CD14-positive monocyte (primary cell): ENCODE measurements at regions not wholly inside any gene's neighbourhood (a gene's known extent, or its start where the extent isn't known, plus 50 kb on each side); places are given as distances from the start of the nearest gene placed in this dataset.

Experiments
- DNase-seq, 3 donors: peaks; one replicate each; pipeline ENCODE4 v3.0.0-alpha.2; 2011 to 2022
- H2AFZ ChIP-seq: 2 replicates; pipeline ENCODE4 v1.6.0; 2012; ENCODE audit warnings: mild to moderate bottlenecking, low read depth, low read length, inconsistent platforms; ENCODE audit not compliant: insufficient read depth, poor library complexity, severe bottlenecking
- H3K27ac ChIP-seq, 2 donors: 1 replicate in 1 of 2; 2 replicates in 1 of 2; pipeline ENCODE4 v1.5.1; 2012 to 2013; ENCODE audit warnings: low read length in 2 of 2, control low read depth in 1 of 2, inconsistent platforms in 1 of 2, low read depth in 1 of 2, mild to moderate bottlenecking in 1 of 2
- H3K27me3 ChIP-seq, 2 donors: one replicate each; pipeline versions ENCODE4 v1.6.0 to v1.6.1; 2011 to 2013; ENCODE audit warnings: low read length in 2 of 2; ENCODE audit not compliant: control insufficient read depth in 2 of 2, insufficient read depth in 2 of 2
- H3K36me3 ChIP-seq, 2 donors: replicated peaks in 1 of 2; 1 replicate in 1 of 2; 2 replicates in 1 of 2; pipeline versions ENCODE4 v1.5.1 to v1.6.1; 2012 to 2013; ENCODE audit warnings: low read length in 2 of 2, control low read depth in 1 of 2, inconsistent platforms in 1 of 2, mild to moderate bottlenecking in 1 of 2; ENCODE audit not compliant: insufficient read depth in 2 of 2, control insufficient read depth in 1 of 2
- H3K4me1 ChIP-seq, 2 donors: 1 replicate in 1 of 2; 2 replicates in 1 of 2; pipeline versions ENCODE4 v1.5.1 to v1.6.1; 2012 to 2013; ENCODE audit warnings: low read length in 2 of 2, control low read depth in 1 of 2, inconsistent platforms in 1 of 2, mild to moderate bottlenecking in 1 of 2, moderate library complexity in 1 of 2; ENCODE audit not compliant: insufficient read depth in 2 of 2, control insufficient read depth in 1 of 2
- H3K4me2 ChIP-seq: replicated peaks from 2 replicates; pipeline ENCODE3; 2012; ENCODE audit warnings: low read length, moderate library complexity, mild to moderate bottlenecking; ENCODE audit not compliant: poor library complexity, severe bottlenecking; ENCODE audit errors: extremely low read depth
- H3K4me3 ChIP-seq, 3 experiments: fragments of 200-600 bp in 1 of 3; sonication (generic) in 1 of 3; replicated peaks in 1 of 3; 1 replicate in 2 of 3; 2 replicates in 1 of 3; pipeline ENCODE4 v1.5.1; 2011 to 2013; ENCODE audit warnings: low read length in 3 of 3, mild to moderate bottlenecking in 3 of 3, control low read depth in 2 of 3, low read depth in 2 of 3, inconsistent platforms in 1 of 3, moderate library complexity in 1 of 3
- H3K79me2 ChIP-seq: 2 replicates; pipeline ENCODE4 v1.6.0; 2012; ENCODE audit warnings: mild to moderate bottlenecking, control low read depth, inconsistent platforms, low read length, moderate library complexity; ENCODE audit not compliant: insufficient read depth
- H3K9ac ChIP-seq: 2 replicates; pipeline ENCODE4 v1.6.0; 2017; ENCODE audit warnings: low read length, mild to moderate bottlenecking; ENCODE audit not compliant: insufficient read depth, poor library complexity, severe bottlenecking
- H3K9me3 ChIP-seq, 2 donors: replicated peaks in 1 of 2; 1 replicate in 1 of 2; 2 replicates in 1 of 2; pipeline versions ENCODE4 v1.5.1 to v1.6.1; 2012 to 2013; ENCODE audit warnings: low read length in 2 of 2, control low read depth in 1 of 2; ENCODE audit not compliant: control insufficient read depth in 1 of 2, insufficient read depth in 1 of 2
- H4K20me1 ChIP-seq: 2 replicates; pipeline ENCODE4 v1.6.0; 2012; ENCODE audit warnings: mild to moderate bottlenecking, low read length, control low read depth, moderate library complexity; ENCODE audit not compliant: insufficient read depth
- H3K27ac Mint-ChIP-seq, 7 donors: one replicate each; pipeline ENCODE4 v1.8.0; 2020; ENCODE audit warnings: mild to moderate bottlenecking in 7 of 7, mixed read lengths in 7 of 7, moderate library complexity in 6 of 7, inconsistent platforms in 2 of 7
- H3K27me3 Mint-ChIP-seq, 3 donors: one replicate each; pipeline ENCODE4 v1.8.0; 2021 to 2022; ENCODE audit warnings: low read depth in 3 of 3, mild to moderate bottlenecking in 3 of 3, mixed read lengths in 3 of 3, moderate library complexity in 3 of 3, inconsistent platforms in 1 of 3
- H3K36me3 Mint-ChIP-seq, 2 donors: one replicate each; pipeline ENCODE4 v1.8.0; 2020; ENCODE audit warnings: mixed read lengths in 2 of 2, inconsistent platforms in 1 of 2, mild to moderate bottlenecking in 1 of 2
- H3K4me1 Mint-ChIP-seq: one replicate; pipeline ENCODE4 v1.8.0; 2020; ENCODE audit warnings: mild to moderate bottlenecking, mixed read lengths
- H3K4me3 Mint-ChIP-seq, 2 donors: one replicate each; pipeline ENCODE4 v1.8.0; 2020; ENCODE audit warnings: mild to moderate bottlenecking in 2 of 2, mixed read lengths in 2 of 2, moderate library complexity in 1 of 2
- H3K9me3 Mint-ChIP-seq, 7 donors: one replicate each; pipeline ENCODE4 v1.8.0; 2020 to 2022; ENCODE audit warnings: mixed read lengths in 7 of 7, mild to moderate bottlenecking in 6 of 7, moderate library complexity in 6 of 7, inconsistent platforms in 2 of 7
- WGBS: methylation state at CpG from one replicate; pipeline ENCODE4 v1.1.5; 2013; ENCODE audit warnings: missing lambda C conversion rate; ENCODE audit not compliant: insufficient coverage; 5-methylcytosine and 5-hydroxymethylcytosine counted together
- intact Hi-C, 2 donors: fragments of 100-400 bp; cut with micrococcal nuclease; formaldehyde crosslinking; loops; one replicate each; pipeline versions ENCODE4 v1.15.0 to v1.15.1; 2023
- TF ChIP-seq, protein P1 (sequence below): fragments of 200-600 bp; IDR thresholded peaks from one replicate; pipeline ENCODE4 v1.8.0; 2022; ENCODE audit warnings: antibody characterized with exemption, mild to moderate bottlenecking

GRCh38 chr9:118423021-118423420 lies 718.8 kb downstream of the TLR4 start:
- H3K4me1 ChIP-seq: no peaks in the 10 kb centered on the region
- H3K4me3 ChIP-seq: no peak overlapping the region
- H3K9ac ChIP-seq: no peak overlapping the region
- TF ChIP-seq, protein P1, sequence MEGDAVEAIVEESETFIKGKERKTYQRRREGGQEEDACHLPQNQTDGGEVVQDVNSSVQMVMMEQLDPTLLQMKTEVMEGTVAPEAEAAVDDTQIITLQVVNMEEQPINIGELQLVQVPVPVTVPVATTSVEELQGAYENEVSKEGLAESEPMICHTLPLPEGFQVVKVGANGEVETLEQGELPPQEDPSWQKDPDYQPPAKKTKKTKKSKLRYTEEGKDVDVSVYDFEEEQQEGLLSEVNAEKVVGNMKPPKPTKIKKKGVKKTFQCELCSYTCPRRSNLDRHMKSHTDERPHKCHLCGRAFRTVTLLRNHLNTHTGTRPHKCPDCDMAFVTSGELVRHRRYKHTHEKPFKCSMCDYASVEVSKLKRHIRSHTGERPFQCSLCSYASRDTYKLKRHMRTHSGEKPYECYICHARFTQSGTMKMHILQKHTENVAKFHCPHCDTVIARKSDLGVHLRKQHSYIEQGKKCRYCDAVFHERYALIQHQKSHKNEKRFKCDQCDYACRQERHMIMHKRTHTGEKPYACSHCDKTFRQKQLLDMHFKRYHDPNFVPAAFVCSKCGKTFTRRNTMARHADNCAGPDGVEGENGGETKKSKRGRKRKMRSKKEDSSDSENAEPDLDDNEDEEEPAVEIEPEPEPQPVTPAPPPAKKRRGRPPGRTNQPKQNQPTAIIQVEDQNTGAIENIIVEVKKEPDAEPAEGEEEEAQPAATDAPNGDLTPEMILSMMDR: no peak
- H3K36me3 ChIP-seq: no peaks in the 10 kb centered on the region
- H3K27ac ChIP-seq: no peak overlapping the region
- no peak overlapping the region for H3K4me2 ChIP-seq
- no peaks in the 10 kb centered on the region for H3K36me3 Mint-ChIP-seq
- WGBS: no CpG with 5 or more reads among the region's 3 CpGs
- H3K4me1 Mint-ChIP-seq: no peaks in the 10 kb centered on the region
- H3K9me3 Mint-ChIP-seq: peaks cover 0 to 4% (median 0%) of the 10 kb centered on the region in 7 donors
- no peaks in the 10 kb centered on the region for H4K20me1 ChIP-seq
- intact Hi-C loops: no loop called here
- no peak for DNase-seq
- no peaks in the 10 kb centered on the region for H3K79me2 ChIP-seq
- H3K27me3 ChIP-seq: no peaks in the 10 kb centered on the region
- no peak overlapping the region for H3K4me3 Mint-ChIP-seq
- no peak overlapping the region for H3K27ac Mint-ChIP-seq
- no peak overlapping the region for H2AFZ ChIP-seq
- no peaks in the 10 kb centered on the region for H3K27me3 Mint-ChIP-seq
- H3K9me3 ChIP-seq: no peaks in the 10 kb centered on the region

DNA sequence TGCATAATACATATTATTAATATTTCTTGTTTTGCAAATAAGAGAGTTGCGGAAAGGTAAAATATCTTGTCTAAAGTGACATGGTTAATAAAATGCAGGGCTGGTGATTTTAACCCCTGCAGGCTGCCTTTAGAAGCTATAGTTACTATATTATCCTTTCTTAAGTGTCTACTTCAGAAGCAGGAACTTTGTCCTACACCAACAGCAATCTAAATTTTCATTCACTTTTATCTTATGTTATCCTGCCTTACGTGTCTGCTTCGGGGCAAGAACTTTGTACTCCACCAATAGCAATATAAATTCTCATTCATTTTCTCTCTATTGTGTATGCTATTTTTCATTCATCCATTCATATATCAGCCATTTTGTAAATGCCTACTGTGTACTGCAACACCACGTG lies 719.5 kb downstream of the TLR4 start:
- Histone ChIP-seq H3K9me3 (no peaks in the 10 kb centered on the region), H3K27me3 (no peaks in the 10 kb centered on the region), H3K9ac (no peak overlapping the region), H3K4me1 (no peaks in the 10 kb centered on the region), H3K4me3 (no peak overlapping the region), H4K20me1 (no peaks in the 10 kb centered on the region), H3K27ac (no peak overlapping the region), H2AFZ (no peak overlapping the region), H3K79me2 (no peaks in the 10 kb centered on the region), H3K4me2 (no peak overlapping the region), H3K36me3 (no peaks in the 10 kb centered on the region)
- Mint-ChIP-seq H3K27ac (no peak overlapping the region), H3K9me3 (peaks cover 0 to 4% (median 0%) of the 10 kb centered on the region in 7 donors), H3K4me1 (no peaks in the 10 kb centered on the region), H3K36me3 (no peaks in the 10 kb centered on the region), H3K4me3 (no peak overlapping the region), H3K27me3 (no peaks in the 10 kb centered on the region)
- TF ChIP-seq, protein P1: no peak
- intact Hi-C loops: no loop called here
- DNase-seq: no peak
- WGBS: 100% methylated on average over 2 of the region's 4 CpGs
